AG10803 (cell line): ENCODE measurements at regions not wholly inside any gene's neighbourhood (a gene's known extent, or its start where the extent isn't known, plus 50 kb on each side); places are given as distances from the start of the nearest gene placed in this dataset.
"Not testable (repeated sequence)": the region's sequence is repeated elsewhere in the genome, so short reads cannot be mapped to it uniquely, and the experiment has no call there.

Experiments
- DNase-seq: peaks from one replicate; pipeline ENCODE4 v3.0.0; 2010; ENCODE audit warnings: low read depth
- H3K4me3 ChIP-seq: 2 replicates; pipeline ENCODE4 v1.5.1; 2011; ENCODE audit warnings: mild to moderate bottlenecking, low read length, control low read depth
- CTCF ChIP-seq: conservative IDR thresholded peaks from 2 replicates; pipeline ENCODE4 v1.5.1; 2011; ENCODE audit warnings: mild to moderate bottlenecking, low read length, control low read depth, inconsistent platforms

- no peak overlapping the region for H3K4me3 ChIP-seq
- TF ChIP-seq CTCF = no peak
- DNase-seq = no peak
These were observed 1270.0 kb downstream of the ROBO1 start for GRCh38 chr3:78497767-78498166.

DNA sequence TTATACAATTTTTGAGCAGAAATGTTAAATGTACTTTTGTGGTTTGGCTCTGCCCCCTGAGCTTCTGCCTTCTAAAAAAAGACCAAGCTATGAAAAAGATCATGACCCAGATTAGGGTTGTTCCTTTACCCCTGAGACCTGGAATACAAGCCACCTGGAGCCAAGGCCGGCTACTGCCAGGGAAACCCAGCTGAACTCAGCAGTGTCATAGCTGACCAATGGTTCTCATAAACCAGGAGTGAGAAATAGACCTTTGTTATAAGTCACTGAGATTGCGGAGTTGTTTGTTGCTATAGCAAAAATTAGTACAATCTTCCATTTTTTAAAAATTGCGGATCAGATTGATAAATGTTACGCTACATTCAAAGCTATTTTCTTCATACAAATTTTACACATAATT is 1261.7 kb downstream of the ROBO1 start:
- DNase-seq = no peak
- H3K4me3 ChIP-seq = no peak overlapping the region
- no peak for TF ChIP-seq CTCF

DNA sequence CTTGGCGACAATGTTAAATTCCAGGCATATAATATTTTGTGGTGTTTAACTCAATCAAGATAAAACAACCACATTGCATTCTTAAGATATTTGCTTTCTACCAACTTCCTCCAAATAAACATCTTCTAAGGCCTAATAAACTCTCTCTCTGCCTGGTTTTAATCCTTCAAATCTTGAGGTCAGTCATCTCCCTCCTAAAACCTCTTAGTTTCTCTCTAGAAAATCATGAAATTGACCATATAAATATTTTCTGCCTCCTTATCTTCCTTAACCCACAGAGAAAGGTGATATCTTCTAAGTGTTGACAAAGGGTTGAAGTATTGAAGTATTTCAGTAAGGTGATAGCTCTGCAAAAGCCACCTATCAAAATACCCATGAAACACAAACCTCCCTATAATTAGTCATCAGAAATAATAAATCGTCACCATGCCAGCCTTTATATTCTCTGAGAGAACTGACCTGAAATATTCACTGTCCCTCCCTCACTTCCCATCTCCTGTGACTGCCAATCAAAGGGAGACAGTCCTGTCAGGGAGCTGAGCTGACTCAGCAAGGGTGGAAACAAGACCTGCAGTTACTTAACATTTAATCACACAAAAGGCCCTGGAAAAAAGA is 1261.1 kb downstream of the ROBO1 start:
- H3K4me3 ChIP-seq = no peak overlapping the region
- no peak for TF ChIP-seq CTCF
- DNase-seq = no peak

DNA sequence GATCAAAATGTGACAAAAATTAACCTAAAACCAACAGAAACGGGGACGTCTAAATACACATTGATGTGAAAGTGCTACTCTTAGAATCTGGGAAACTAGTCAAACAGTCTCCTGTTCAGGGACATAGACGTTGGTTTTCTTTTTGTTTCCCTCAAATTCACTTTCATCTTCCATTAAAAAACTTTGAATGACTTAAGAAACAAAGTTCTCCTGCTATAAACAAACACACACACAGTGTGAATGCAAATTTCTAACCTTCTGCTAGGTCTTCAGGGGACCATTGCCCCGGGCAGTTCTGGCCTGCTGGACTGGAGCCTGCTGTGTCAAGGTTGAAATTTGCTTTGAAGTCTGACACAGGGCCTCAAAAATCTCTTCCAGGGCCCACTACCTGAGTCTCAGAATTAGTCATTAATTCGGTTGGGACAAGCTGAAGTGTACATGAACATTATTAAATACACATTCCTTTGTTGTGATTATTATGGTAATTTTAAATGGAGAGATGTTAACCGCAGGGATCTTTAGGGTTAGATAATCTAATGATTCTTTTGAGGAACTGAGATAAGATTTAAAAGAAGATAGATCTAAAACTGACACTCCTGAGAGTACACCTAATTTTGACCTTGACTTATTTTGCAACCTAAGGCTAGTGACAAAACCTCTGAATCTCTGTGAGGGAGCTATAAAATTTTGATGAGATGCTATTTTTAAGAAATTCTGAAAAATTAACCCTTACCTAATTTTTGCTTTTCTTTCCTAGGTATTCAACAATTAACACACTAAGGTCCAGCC is 1260.4 kb downstream of the ROBO1 start:
- no peak overlapping the region for H3K4me3 ChIP-seq
- no peak for DNase-seq
- no peak for TF ChIP-seq CTCF

DNA sequence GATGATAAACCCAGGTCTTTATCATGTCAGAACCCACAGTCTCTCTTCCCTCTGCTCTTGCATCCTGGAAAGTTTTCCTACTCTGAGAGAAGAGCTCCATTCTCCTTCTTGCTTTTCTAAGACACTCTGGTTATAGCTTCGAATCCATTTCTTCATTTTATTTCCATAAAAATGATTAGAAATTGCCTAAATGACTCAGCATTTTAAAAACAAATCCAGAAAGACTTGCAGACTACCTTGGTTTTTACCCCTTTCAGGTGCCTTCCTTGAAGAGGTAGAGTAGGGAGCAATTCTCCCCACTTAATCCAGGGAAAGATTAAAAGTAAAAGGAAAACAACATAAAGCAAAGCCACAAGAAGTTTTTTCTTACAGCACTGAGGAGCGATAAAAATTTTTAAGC is 1256.0 kb downstream of the ROBO1 start:
- no peak for DNase-seq

DNA sequence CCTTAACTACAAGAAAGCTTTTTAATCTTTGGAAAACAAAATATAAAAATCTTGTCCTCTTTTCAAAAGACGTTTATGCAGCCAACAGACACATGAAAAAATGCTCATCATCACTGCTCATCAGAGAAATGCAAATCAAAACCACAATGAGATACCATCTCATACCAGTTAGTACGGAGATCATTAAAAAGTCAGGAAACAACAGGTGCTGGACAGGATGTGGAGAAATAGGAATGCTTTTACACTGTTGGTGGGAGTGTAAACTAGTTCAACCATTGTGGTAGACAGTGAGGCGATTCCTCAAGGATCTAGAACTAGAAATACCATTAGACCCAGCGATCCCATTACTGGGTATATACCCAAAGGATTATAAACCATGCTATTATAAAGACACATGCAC is 1255.0 kb downstream of the ROBO1 start:
- H3K4me3 ChIP-seq, DNase-seq: not testable (repeated sequence)

More for the DNA sequence above, 1256.0 kb downstream of the ROBO1 start:
- no peak overlapping the region for H3K4me3 ChIP-seq
- TF ChIP-seq CTCF = no peak

DNA sequence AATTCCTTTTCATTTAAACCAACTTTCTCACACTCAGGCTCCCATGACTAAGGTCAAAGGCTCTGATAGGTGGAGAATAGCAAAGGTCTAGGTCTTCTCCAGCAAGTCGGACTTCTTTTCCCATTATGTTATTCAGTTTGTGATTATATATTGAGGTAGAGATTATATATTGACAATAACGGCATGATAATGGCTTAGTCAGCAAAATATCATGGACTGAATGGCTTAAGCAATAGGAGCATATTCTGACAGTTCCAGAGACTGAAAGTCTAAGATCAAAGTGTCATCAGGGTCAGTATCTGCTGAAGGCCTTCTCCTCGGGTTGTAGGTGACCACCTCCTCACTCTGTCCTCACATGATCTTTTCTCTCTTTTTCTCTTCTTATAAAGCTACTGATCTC is 1251.4 kb downstream of the ROBO1 start:
- H3K4me3 ChIP-seq = no peak overlapping the region
- no peak for DNase-seq
- no peak for TF ChIP-seq CTCF
